Parathyroid adenoma (tissue), 2 donors: ENCODE measurements at regions not wholly inside any gene's neighbourhood (a gene's known extent, or its start where the extent isn't known, plus 50 kb on each side); places are given as distances from the start of the nearest gene placed in this dataset.

ENCODE experiments used
- H2AFZ ChIP-seq: fragments of 300-600 bp; sonication (generic); one replicate; pipeline ENCODE4 v1.7.0; 2017; ENCODE audit warnings: antibody characterized with exemption, mild to moderate bottlenecking
- H3K27ac ChIP-seq: fragments of 300-600 bp; sonication (generic); one replicate; pipeline ENCODE4 v1.7.0; 2017
- H3K27me3 ChIP-seq: fragments of 300-600 bp; sonication (generic); one replicate; pipeline ENCODE4 v1.7.0; 2017; ENCODE audit warnings: low read length; ENCODE audit not compliant: control insufficient read depth, insufficient read depth
- H3K36me3 ChIP-seq: fragments of 300-600 bp; sonication (generic); one replicate; pipeline ENCODE4 v1.7.0; 2017; ENCODE audit warnings: low read length; ENCODE audit not compliant: control insufficient read depth, insufficient read depth
- H3K4me1 ChIP-seq: fragments of 300-600 bp; sonication (generic); one replicate; pipeline ENCODE4 v1.7.0; 2017; ENCODE audit warnings: control low read depth
- H3K4me2 ChIP-seq: fragments of 300-600 bp; sonication (generic); one replicate; pipeline ENCODE4 v1.7.0; 2017; ENCODE audit warnings: low read length
- H3K4me3 ChIP-seq: fragments of 300-600 bp; sonication (generic); one replicate; pipeline ENCODE4 v1.7.0; 2017; ENCODE audit warnings: low read depth, low read length
- H3K79me2 ChIP-seq: fragments of 300-600 bp; sonication (generic); one replicate; pipeline ENCODE4 v1.7.0; 2017; ENCODE audit warnings: control low read depth
- H3K9ac ChIP-seq: fragments of 300-600 bp; sonication (generic); one replicate; pipeline ENCODE4 v1.7.0; 2017; ENCODE audit warnings: mild to moderate bottlenecking
- H3K9me3 ChIP-seq: fragments of 300-600 bp; sonication (generic); one replicate; pipeline ENCODE4 v1.7.0; 2017; ENCODE audit warnings: low read length; ENCODE audit not compliant: control insufficient read depth
- TF ChIP-seq, protein P1 (sequence below): fragments of 300-600 bp; sonication (generic); IDR thresholded peaks from one replicate; pipeline ENCODE4 v1.7.0; 2017; ENCODE audit warnings: antibody characterized with exemption, mild to moderate bottlenecking
- donor health status: primary hyperparathyroidism.

DNA sequence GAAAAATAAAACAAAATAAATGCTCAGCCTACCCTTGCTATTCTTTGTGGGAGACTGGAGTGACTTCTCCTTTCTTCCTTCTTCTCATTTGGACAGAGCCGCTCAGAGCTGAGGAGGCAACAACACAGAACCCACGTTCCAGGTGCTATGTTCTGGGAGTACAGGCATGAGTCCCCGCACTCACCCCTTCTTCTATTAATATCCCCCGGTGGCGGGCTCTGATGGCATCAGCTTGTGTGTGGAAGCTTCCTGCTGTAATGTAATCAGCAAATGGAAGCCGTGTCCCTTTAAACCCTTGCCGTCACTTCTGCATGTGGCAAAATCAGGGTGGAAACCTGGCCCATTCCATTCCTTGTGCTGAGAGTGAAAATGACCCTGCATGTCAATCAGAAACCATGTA, 116.9 kb upstream of the ADARB2 start:
- no peaks in the 10 kb centered on the region for H3K27me3 ChIP-seq
- no peak overlapping the region for H3K4me2 ChIP-seq
- H3K4me1 ChIP-seq: no peaks in the 10 kb centered on the region
- no peak overlapping the region for H3K27ac ChIP-seq
- no peaks in the 10 kb centered on the region for H3K79me2 ChIP-seq
- TF ChIP-seq, protein P1, sequence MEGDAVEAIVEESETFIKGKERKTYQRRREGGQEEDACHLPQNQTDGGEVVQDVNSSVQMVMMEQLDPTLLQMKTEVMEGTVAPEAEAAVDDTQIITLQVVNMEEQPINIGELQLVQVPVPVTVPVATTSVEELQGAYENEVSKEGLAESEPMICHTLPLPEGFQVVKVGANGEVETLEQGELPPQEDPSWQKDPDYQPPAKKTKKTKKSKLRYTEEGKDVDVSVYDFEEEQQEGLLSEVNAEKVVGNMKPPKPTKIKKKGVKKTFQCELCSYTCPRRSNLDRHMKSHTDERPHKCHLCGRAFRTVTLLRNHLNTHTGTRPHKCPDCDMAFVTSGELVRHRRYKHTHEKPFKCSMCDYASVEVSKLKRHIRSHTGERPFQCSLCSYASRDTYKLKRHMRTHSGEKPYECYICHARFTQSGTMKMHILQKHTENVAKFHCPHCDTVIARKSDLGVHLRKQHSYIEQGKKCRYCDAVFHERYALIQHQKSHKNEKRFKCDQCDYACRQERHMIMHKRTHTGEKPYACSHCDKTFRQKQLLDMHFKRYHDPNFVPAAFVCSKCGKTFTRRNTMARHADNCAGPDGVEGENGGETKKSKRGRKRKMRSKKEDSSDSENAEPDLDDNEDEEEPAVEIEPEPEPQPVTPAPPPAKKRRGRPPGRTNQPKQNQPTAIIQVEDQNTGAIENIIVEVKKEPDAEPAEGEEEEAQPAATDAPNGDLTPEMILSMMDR: no peak
- H3K9me3 ChIP-seq: no peaks in the 10 kb centered on the region
- no peak overlapping the region for H2AFZ ChIP-seq
- H3K36me3 ChIP-seq: no peaks in the 10 kb centered on the region
- no peak overlapping the region for H3K9ac ChIP-seq
- H3K4me3 ChIP-seq: no peak overlapping the region

- H3K27ac ChIP-seq: no peak overlapping the region
- TF ChIP-seq, protein P1: no peak
- H3K27me3 ChIP-seq: no peaks in the 10 kb centered on the region
- no peak overlapping the region for H3K4me3 ChIP-seq
- no peaks in the 10 kb centered on the region for H3K9me3 ChIP-seq
- no peak overlapping the region for H3K4me2 ChIP-seq
- H2AFZ ChIP-seq: no peak overlapping the region
- no peaks in the 10 kb centered on the region for H3K79me2 ChIP-seq
- H3K4me1 ChIP-seq: no peaks in the 10 kb centered on the region
- no peak overlapping the region for H3K9ac ChIP-seq
- no peaks in the 10 kb centered on the region for H3K36me3 ChIP-seq
Measured at GRCh38 chr10:1853801-1854200, 116.5 kb upstream of the ADARB2 start.

GRCh38 chr10:1852841-1853240, 115.5 kb upstream of the ADARB2 start:
- Histone ChIP-seq H3K4me2 (no peak overlapping the region), H3K4me1 (no peaks in the 10 kb centered on the region), H3K9ac (no peak overlapping the region), H3K9me3 (no peaks in the 10 kb centered on the region), H3K27me3 (no peaks in the 10 kb centered on the region), H3K4me3 (no peak overlapping the region), H3K36me3 (no peaks in the 10 kb centered on the region), H3K79me2 (no peaks in the 10 kb centered on the region), H2AFZ (no peak overlapping the region), H3K27ac (no peak overlapping the region)
- TF ChIP-seq, protein P1: no peak

DNA sequence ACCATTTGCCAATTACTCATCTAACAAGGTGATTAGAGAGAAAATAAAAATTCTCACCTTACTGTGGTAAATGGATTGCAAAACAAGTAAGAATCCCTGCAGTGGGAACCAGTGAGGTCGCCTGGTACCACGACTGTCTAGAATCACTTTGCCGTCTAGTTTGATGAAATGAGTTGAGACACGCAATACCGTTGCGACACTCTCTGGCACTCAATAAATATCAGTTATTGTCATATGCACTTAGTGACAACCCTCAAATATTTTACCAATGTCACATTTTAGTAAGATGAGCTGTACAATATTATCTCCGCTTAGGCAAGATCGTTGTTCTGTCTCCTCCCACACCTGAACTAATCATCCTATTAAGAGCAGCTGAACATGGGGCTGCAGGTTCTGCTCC, 114.4 kb upstream of the ADARB2 start:
- no peak overlapping the region for H3K4me2 ChIP-seq
- no peaks in the 10 kb centered on the region for H3K36me3 ChIP-seq
- no peaks in the 10 kb centered on the region for H3K79me2 ChIP-seq
- TF ChIP-seq, protein P1: no peak
- no peaks in the 10 kb centered on the region for H3K27me3 ChIP-seq
- H3K27ac ChIP-seq: no peak overlapping the region
- no peak overlapping the region for H2AFZ ChIP-seq
- H3K4me1 ChIP-seq: no peaks in the 10 kb centered on the region
- no peaks in the 10 kb centered on the region for H3K9me3 ChIP-seq
- H3K9ac ChIP-seq: no peak overlapping the region
- no peak overlapping the region for H3K4me3 ChIP-seq

GRCh38 chr10:1850971-1851527, 113.7 kb upstream of the ADARB2 start:
- Histone ChIP-seq H3K79me2 (no peaks in the 10 kb centered on the region), H3K4me1 (no peaks in the 10 kb centered on the region), H2AFZ (no peak overlapping the region), H3K9me3 (no peaks in the 10 kb centered on the region), H3K4me3 (no peak overlapping the region), H3K27ac (no peak overlapping the region), H3K27me3 (no peaks in the 10 kb centered on the region), H3K4me2 (no peak overlapping the region), H3K36me3 (no peaks in the 10 kb centered on the region), H3K9ac (no peak overlapping the region)
- TF ChIP-seq, protein P1: no peak
